Panc1 (cell line): ENCODE measurements at regions not wholly inside any gene's neighbourhood (a gene's known extent, or its start where the extent isn't known, plus 50 kb on each side); places are given as distances from the start of the nearest gene placed in this dataset.

Source experiments
- ATAC-seq: fragments of 200-7000 bp; cut with Tn5 transposase; 2 replicates; pipeline ENCODE4 v1.9.1; 2020; ENCODE audit warnings: mild to moderate bottlenecking, moderate library complexity
- BruUV-seq: library from RNA; stranded (reverse); fragments of 400-500 nt; replicated peaks from 2 replicates; lab custom pipeline; 2021; lab: Mats Ljungman, UMichigan
- CTCF ChIA-PET: fragments of 300-600 bp; sonication (Branson Sonifier 250); formaldehyde crosslinking; loops from one replicate; lab custom pipeline; 2022; ENCODE audit warnings: antibody characterized with exemption; lab: Charles Lee
- POLR2A ChIA-PET: fragments of 300-600 bp; sonication (Branson Sonifier 250); formaldehyde crosslinking; loops from one replicate; lab custom pipeline; 2022; ENCODE audit warnings: antibody characterized with exemption; lab: Charles Lee
- DNase-seq: peaks from one replicate; pipeline ENCODE4 v3.0.0-alpha.2; 2010; ENCODE audit warnings: low read depth, low spot score
- H3K27ac ChIP-seq: 2 replicates; pipeline ENCODE4 v1.5.1; 2011; ENCODE audit warnings: mild to moderate bottlenecking, low read length, inconsistent platforms
- H3K27me3 ChIP-seq: fragments of 200-500 bp; sonication (Bioruptor generic); 2 replicates; pipeline ENCODE4 v1.6.0; 2014; ENCODE audit warnings: low read length, inconsistent platforms; ENCODE audit not compliant: control insufficient read depth, insufficient read depth
- H3K36me3 ChIP-seq: fragments of 200-500 bp; sonication (Bioruptor generic); 2 replicates; pipeline ENCODE4 v1.5.1; 2014; ENCODE audit warnings: inconsistent platforms, mild to moderate bottlenecking, low read length, moderate library complexity; ENCODE audit not compliant: control insufficient read depth, insufficient read depth
- H3K4me1 ChIP-seq: 2 replicates; pipeline ENCODE4 v1.5.1; 2011; ENCODE audit warnings: inconsistent platforms, mild to moderate bottlenecking, low read length, moderate library complexity; ENCODE audit not compliant: control insufficient read depth, insufficient read depth
- H3K4me3 ChIP-seq, 2 experiments: 2 replicates each; pipeline ENCODE4 v1.5.1; 2011 to 2012; ENCODE audit warnings: low read depth in 2 of 2, low read length in 2 of 2, mild to moderate bottlenecking in 2 of 2, inconsistent platforms in 1 of 2, moderate library complexity in 1 of 2
- H3K9me3 ChIP-seq: fragments of 200-500 bp; sonication (Bioruptor generic); 2 replicates; pipeline ENCODE4 v1.5.1; 2014; ENCODE audit warnings: low read depth, mild to moderate bottlenecking, inconsistent platforms, low read length, moderate library complexity; ENCODE audit not compliant: control insufficient read depth, insufficient read depth
- CTCF ChIP-seq: fragments of 450-650 bp; IDR thresholded peaks from 2 replicates; pipeline ENCODE4 v1.5.1; 2017; ENCODE audit warnings: mild to moderate bottlenecking
- POLR2AphosphoS5 ChIP-seq: IDR thresholded peaks from 2 replicates; pipeline ENCODE4 v1.6.1; 2012; ENCODE audit warnings: mild to moderate bottlenecking, low read depth, low read length, moderate library complexity
- REST ChIP-seq, 2 experiments: IDR thresholded peaks; 2 replicates each; pipeline ENCODE4 v1.6.1; 2011 to 2012; ENCODE audit warnings: low read depth in 2 of 2, control low read depth in 1 of 2, low read length in 1 of 2, mild to moderate bottlenecking in 1 of 2, moderate library complexity in 1 of 2; ENCODE audit not compliant: insufficient read depth in 1 of 2
- SIN3A ChIP-seq: IDR thresholded peaks from 2 replicates; pipeline ENCODE4 v1.6.1; 2012; ENCODE audit warnings: low read depth, mild to moderate bottlenecking, low read length, moderate library complexity, borderline replicate concordance; ENCODE audit not compliant: insufficient read depth
- TCF7L2 ChIP-seq: IDR thresholded peaks from 2 replicates; pipeline ENCODE4 v1.6.1; 2011; ENCODE audit warnings: mild to moderate bottlenecking, low read depth, low read length, inconsistent platforms
- in situ Hi-C: cut with HindIII; loops from 2 replicates; pipeline ENCODE4 v1.10.0; 2016; ENCODE audit warnings: low sequenced_read_pairs, low pct_unique_long_range_greater_than_20kb
- intact Hi-C: fragments of 100-400 bp; cut with micrococcal nuclease; formaldehyde crosslinking; loops from one replicate; pipeline ENCODE4 v1.10.0; 2022; ENCODE audit not compliant: unreplicated experiment

DNA sequence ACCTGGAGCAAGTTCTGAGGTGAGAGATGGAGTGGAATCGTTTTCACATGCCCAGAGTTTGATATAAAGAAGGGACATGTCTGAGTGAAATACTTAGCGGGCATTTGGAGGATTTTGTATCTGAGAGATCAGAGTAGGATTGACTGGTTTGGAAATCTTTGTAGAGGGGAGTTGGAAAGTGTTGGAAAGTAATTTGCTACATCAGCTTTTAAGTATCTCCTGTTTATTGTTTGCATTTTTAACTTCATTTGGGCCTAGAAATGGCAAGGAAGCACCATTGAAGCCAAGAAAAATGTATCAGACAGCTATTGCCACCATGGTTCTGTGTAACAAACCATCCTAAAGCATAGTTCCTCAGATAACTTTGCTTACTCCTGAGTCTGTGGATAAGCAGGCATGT is 1015.1 kb upstream of the EEF2KMT start:
- DNase-seq (no peak), ATAC-seq (no peak)
- POLR2A ChIA-PET, result no interaction called here
- no peak for TF ChIP-seq POLR2AphosphoS5
- TF ChIP-seq REST (IDR thresholded peaks at IDR 0.05; ENCODE audit: insufficient read depth in 1 of 2, low read depth in 2 of 2, low read length in 1 of 2), result no peak
- TF ChIP-seq SIN3A, result no peak
- no peak for TF ChIP-seq CTCF
- no peak for TF ChIP-seq TCF7L2
- H3K27me3 ChIP-seq, result no peaks in the 10 kb centered on the region
- H3K27ac ChIP-seq, result no peak overlapping the region
- CTCF ChIA-PET, result no interaction called here
- BruUV-seq, result no TSS peak
- H3K4me1 ChIP-seq, result no peaks in the 10 kb centered on the region
- in situ Hi-C loops, result no loop called here
- H3K9me3 ChIP-seq, result no peaks in the 10 kb centered on the region
- no peak overlapping the region for H3K4me3 ChIP-seq
- H3K36me3 ChIP-seq, result no peaks in the 10 kb centered on the region
- intact Hi-C loops, result no loop called here

- no peak for DNase-seq
- no peak for ATAC-seq
- intact Hi-C loops (no loop called here), in situ Hi-C loops (no loop called here)
- ChIA-PET CTCF (no interaction called here), POLR2A (no interaction called here)
- Histone ChIP-seq H3K36me3 (no peaks in the 10 kb centered on the region), H3K27me3 (no peaks in the 10 kb centered on the region), H3K4me3 (no peak overlapping the region), H3K27ac (no peak overlapping the region), H3K4me1 (no peaks in the 10 kb centered on the region), H3K9me3 (no peaks in the 10 kb centered on the region)
- TF ChIP-seq REST (IDR thresholded peaks at IDR 0.05; ENCODE audit: insufficient read depth in 1 of 2, low read depth in 2 of 2, low read length in 1 of 2) (no peak), SIN3A (no peak), CTCF (no peak), POLR2AphosphoS5 (no peak), TCF7L2 (no peak)
- no TSS peak for BruUV-seq
Measured at GRCh38 chr16:6111390-6111789, 1013.8 kb upstream of the EEF2KMT start.
